Smooth muscle cell (in vitro differentiated cells): ENCODE measurements at regions not wholly inside any gene's neighbourhood (a gene's known extent, or its start where the extent isn't known, plus 50 kb on each side); places are given as distances from the start of the nearest gene placed in this dataset.

Experiments
- DNase-seq: peaks from one replicate; lab custom pipeline; 2025; ENCODE audit not compliant: unreplicated experiment; lab: John Stamatoyannopoulos, UW
- H2AFZ ChIP-seq: fragments of 200-600 bp; sonication (generic); 2 replicates; pipeline ENCODE4 v1.6.0; 2016; ENCODE audit warnings: antibody characterized with exemption, low read depth, mild to moderate bottlenecking
- H3F3A ChIP-seq: fragments of 200-600 bp; sonication (generic); 2 replicates; pipeline ENCODE4 v1.6.0; 2017; ENCODE audit warnings: antibody characterized with exemption, low read depth
- H3K27ac ChIP-seq: fragments of 200-600 bp; sonication (generic); 2 replicates; pipeline ENCODE4 v1.5.1; 2016; ENCODE audit warnings: low read depth, mild to moderate bottlenecking
- H3K27me3 ChIP-seq: fragments of 200-600 bp; sonication (generic); 2 replicates; pipeline ENCODE4 v1.6.1; 2016; ENCODE audit warnings: low read depth, mild to moderate bottlenecking
- H3K36me3 ChIP-seq: fragments of 200-600 bp; sonication (generic); 2 replicates; pipeline ENCODE4 v1.5.1; 2016; ENCODE audit warnings: low read depth
- H3K4me1 ChIP-seq: fragments of 200-600 bp; sonication (generic); 2 replicates; pipeline ENCODE4 v1.5.1; 2016; ENCODE audit warnings: low read depth
- H3K4me2 ChIP-seq: fragments of 200-600 bp; sonication (generic); 2 replicates; pipeline ENCODE4 v1.6.0; 2016; ENCODE audit warnings: mild to moderate bottlenecking
- H3K4me3 ChIP-seq: fragments of 200-600 bp; sonication (generic); 2 replicates; pipeline ENCODE4 v1.5.1; 2016; ENCODE audit warnings: mild to moderate bottlenecking
- H3K79me2 ChIP-seq: fragments of 200-600 bp; sonication (generic); 2 replicates; pipeline ENCODE4 v1.6.0; 2016; ENCODE audit warnings: low read depth, mild to moderate bottlenecking
- H3K9ac ChIP-seq: fragments of 200-600 bp; sonication (generic); 2 replicates; pipeline ENCODE4 v1.6.0; 2016; ENCODE audit warnings: low read depth
- H3K9me3 ChIP-seq: fragments of 200-600 bp; sonication (generic); replicated peaks from 2 replicates; pipeline ENCODE4 v1.5.1; 2016; ENCODE audit warnings: low read depth
- H4K20me1 ChIP-seq: fragments of 200-600 bp; sonication (generic); 2 replicates; pipeline ENCODE4 v1.6.0; 2016; ENCODE audit warnings: low read depth
- CTCF ChIP-seq: fragments of 200-600 bp; sonication (generic); IDR thresholded peaks from 2 replicates; pipeline ENCODE4 v1.5.1; 2017; ENCODE audit warnings: borderline replicate concordance, mild to moderate bottlenecking, antibody characterized with exemption; ENCODE audit not compliant: insufficient read depth, poor library complexity, severe bottlenecking
- WGBS: methylation state at CpG from one replicate; pipeline ENCODE4 v1.1.7; 2016; ENCODE audit warnings: low lambda C conversion rate; 5-methylcytosine and 5-hydroxymethylcytosine counted together

GRCh38 chr7:1305873-1306272 lies 73.2 kb downstream of the UNCX start:
- Histone ChIP-seq H4K20me1 (no peaks in the 10 kb centered on the region), H3K4me3 (no peak overlapping the region), H3K27me3 (no peaks in the 10 kb centered on the region), H2AFZ (no peak overlapping the region), H3K27ac (no peak overlapping the region), H3K79me2 (no peaks in the 10 kb centered on the region), H3K4me2 (no peak overlapping the region), H3K9me3 (no peaks in the 10 kb centered on the region), H3F3A (no peaks in the 10 kb centered on the region), H3K4me1 (no peaks in the 10 kb centered on the region), H3K36me3 (no peaks in the 10 kb centered on the region), H3K9ac (no peak overlapping the region)
- WGBS, result 81% methylated on average over 5 of the region's 5 CpGs
- no peak for DNase-seq
- no peak for TF ChIP-seq CTCF

DNA sequence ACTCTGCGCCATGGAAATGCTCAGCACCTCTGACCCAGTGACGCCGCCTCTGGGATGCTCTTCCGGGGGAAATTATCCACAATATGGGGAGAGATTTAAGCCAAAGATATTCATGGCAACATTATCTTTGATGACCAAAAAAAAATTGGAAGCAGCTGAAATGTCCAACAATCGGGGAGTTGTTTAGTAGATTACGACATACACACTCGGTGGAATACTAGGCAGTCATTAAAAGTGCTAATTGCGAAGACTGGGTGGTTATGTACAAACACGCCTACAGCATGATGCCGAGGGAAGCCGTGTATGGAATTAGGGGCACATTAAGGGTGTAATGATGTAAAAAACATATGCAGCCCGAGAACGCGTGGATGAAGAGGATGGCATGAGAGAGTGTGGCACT lies 75.2 kb downstream of the UNCX start:
- no peak for DNase-seq
- WGBS, result 95% methylated on average over 14 of the region's 14 CpGs
- H3K9me3 ChIP-seq, result no peaks in the 10 kb centered on the region

GRCh38 chr7:1309290-1309689 lies 76.6 kb downstream of the UNCX start:
- no peak for TF ChIP-seq CTCF
- H3K4me1 ChIP-seq, result no peaks in the 10 kb centered on the region
- H3F3A ChIP-seq, result no peaks in the 10 kb centered on the region
- WGBS, result 97% methylated on average over 4 of the region's 4 CpGs
- H3K9ac ChIP-seq, result no peak overlapping the region
- no peaks in the 10 kb centered on the region for H3K9me3 ChIP-seq
- DNase-seq, result no peak
- no peak overlapping the region for H3K4me2 ChIP-seq
- no peaks in the 10 kb centered on the region for H3K79me2 ChIP-seq
- H3K36me3 ChIP-seq, result no peaks in the 10 kb centered on the region
- H3K4me3 ChIP-seq, result no peak overlapping the region
- no peak overlapping the region for H3K27ac ChIP-seq
- no peaks in the 10 kb centered on the region for H4K20me1 ChIP-seq
- H2AFZ ChIP-seq, result no peak overlapping the region
- H3K27me3 ChIP-seq, result no peaks in the 10 kb centered on the region

More for the DNA sequence above, 75.2 kb downstream of the UNCX start:
- Histone ChIP-seq H3K4me2 (no peak overlapping the region), H3K36me3 (no peaks in the 10 kb centered on the region), H4K20me1 (no peaks in the 10 kb centered on the region), H3K27me3 (no peaks in the 10 kb centered on the region), H3K9ac (no peak overlapping the region), H2AFZ (no peak overlapping the region), H3K79me2 (no peaks in the 10 kb centered on the region), H3K27ac (no peak overlapping the region), H3F3A (no peaks in the 10 kb centered on the region), H3K4me3 (no peak overlapping the region), H3K4me1 (no peaks in the 10 kb centered on the region)
- TF ChIP-seq CTCF, result no peak

DNA sequence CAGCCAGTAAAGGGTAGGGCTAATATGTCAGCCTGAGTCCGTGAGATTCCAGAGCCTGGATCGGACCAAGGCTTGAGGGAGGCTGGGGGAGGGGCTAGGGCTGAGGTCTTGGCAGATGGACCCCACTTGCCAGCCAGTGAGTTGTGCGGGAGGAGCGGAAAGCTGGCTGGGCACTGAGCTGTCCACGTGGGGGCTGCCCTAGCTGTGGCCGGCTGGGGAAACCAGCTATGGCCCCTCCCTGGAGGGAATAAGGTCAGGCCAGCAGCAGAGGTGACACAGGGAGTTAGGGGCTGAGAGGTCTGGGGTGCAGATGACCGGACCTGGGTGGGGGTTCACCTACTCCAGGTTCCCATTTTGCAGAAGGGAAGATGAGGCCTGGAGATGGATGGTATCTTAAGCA lies 77.3 kb downstream of the UNCX start:
- no peak for DNase-seq
- Histone ChIP-seq H2AFZ (no peak overlapping the region), H3K9me3 (no peaks in the 10 kb centered on the region), H3K27me3 (no peaks in the 10 kb centered on the region), H3K36me3 (no peaks in the 10 kb centered on the region), H3K27ac (no peak overlapping the region), H3K9ac (no peak overlapping the region), H4K20me1 (no peaks in the 10 kb centered on the region), H3F3A (no peaks in the 10 kb centered on the region), H3K79me2 (no peaks in the 10 kb centered on the region), H3K4me1 (no peaks in the 10 kb centered on the region), H3K4me3 (no peak overlapping the region), H3K4me2 (no peak overlapping the region)
- 95% methylated on average over 7 of the region's 7 CpGs for WGBS
- no peak for TF ChIP-seq CTCF
